Fibroblast of villous mesenchyme (primary cell): ENCODE measurements at regions not wholly inside any gene's neighbourhood (a gene's known extent, or its start where the extent isn't known, plus 50 kb on each side); places are given as distances from the start of the nearest gene placed in this dataset.

Experiments used
- DNase-seq: peaks from one replicate; pipeline ENCODE4 v3.0.0-alpha.2; 2010; ENCODE audit warnings: low read depth
- H3K4me3 ChIP-seq: 2 replicates; pipeline ENCODE4 v1.5.1; 2011; ENCODE audit warnings: low read depth, mild to moderate bottlenecking, low read length
- CTCF ChIP-seq: IDR thresholded peaks from 2 replicates; pipeline ENCODE4 v1.5.1; 2012; ENCODE audit warnings: low read depth, mild to moderate bottlenecking, low read length; ENCODE audit not compliant: insufficient read depth

- no peak for DNase-seq
- no peak overlapping the region for H3K4me3 ChIP-seq
- no peak for TF ChIP-seq CTCF
These were observed 1987.7 kb downstream of the TP53TG3F start for GRCh38 chr16:35447010-35447558.

GRCh38 chr16:35449663-35450062, 1990.3 kb downstream of the TP53TG3F start:
- no peak for TF ChIP-seq CTCF
- H3K4me3 ChIP-seq, result no peak overlapping the region

GRCh38 chr16:35450648-35451047, 1991.2 kb downstream of the TP53TG3F start:
- H3K4me3 ChIP-seq, result no peak overlapping the region
- DNase-seq, result no peak
- no peak for TF ChIP-seq CTCF

More at GRCh38 chr16:35449663-35450062, 1990.3 kb downstream of the TP53TG3F start:
- DNase-seq, result no peak

- TF ChIP-seq CTCF, result no peak
- no peak overlapping the region for H3K4me3 ChIP-seq
- no peak for DNase-seq
These were observed 1993.1 kb downstream of the TP53TG3F start for GRCh38 chr16:35452471-35452870.

GRCh38 chr16:35463358-35463757, 2003.9 kb downstream of the TP53TG3F start:
- no peak for DNase-seq
- no peak overlapping the region for H3K4me3 ChIP-seq
- TF ChIP-seq CTCF, result no peak

- no peak overlapping the region for H3K4me3 ChIP-seq
These were observed 2020.9 kb downstream of the TP53TG3F start for GRCh38 chr16:35480361-35480760.

More at GRCh38 chr16:35480361-35480760, 2020.9 kb downstream of the TP53TG3F start:
- no peak for TF ChIP-seq CTCF
- no peak for DNase-seq
